Vagina (tissue), 2 donors: ENCODE measurements at regions not wholly inside any gene's neighbourhood (a gene's known extent, or its start where the extent isn't known, plus 50 kb on each side); places are given as distances from the start of the nearest gene placed in this dataset.

ENCODE experiments used
- DNase-seq, 2 donors: peaks; one replicate each; pipeline ENCODE4 v3.0.0-alpha.2; 2017; ENCODE audit errors: extremely low spot score in 2 of 2
- H3K27ac ChIP-seq: fragments of 200-600 bp; sonication (generic); one replicate; pipeline ENCODE4 v1.5.1; 2019
- H3K27me3 ChIP-seq: fragments of 200-600 bp; sonication (generic); one replicate; pipeline ENCODE4 v1.5.1; 2019
- H3K36me3 ChIP-seq, 2 donors: fragments of 200-600 bp; sonication (generic); one replicate each; pipeline ENCODE4 v1.5.1; 2017 to 2019
- H3K4me1 ChIP-seq: fragments of 200-600 bp; sonication (generic); one replicate; pipeline ENCODE4 v1.5.1; 2019
- H3K4me3 ChIP-seq, 2 donors: fragments of 200-600 bp; sonication (generic); 1 replicate in 1 of 2; 2 replicates in 1 of 2; pipeline ENCODE4 v1.5.1; 2016 to 2019
- H3K9me3 ChIP-seq: fragments of 200-600 bp; sonication (generic); one replicate; pipeline ENCODE4 v1.5.1; 2019
- POLR2A ChIP-seq, 2 donors: fragments of 450-650 bp; IDR thresholded peaks; one replicate each; pipeline ENCODE4 v1.6.1; 2017; ENCODE audit warnings: antibody characterized with exemption in 2 of 2, mild to moderate bottlenecking in 2 of 2, moderate library complexity in 2 of 2
- POLR2AphosphoS5 ChIP-seq, 2 donors: sonication (generic); formaldehyde crosslinking; IDR thresholded peaks; one replicate each; pipeline ENCODE4 v1.9.0; 2017; ENCODE audit warnings: antibody characterized with exemption in 2 of 2, mild to moderate bottlenecking in 2 of 2, low read depth in 1 of 2; ENCODE audit not compliant: insufficient read depth in 1 of 2
- intact Hi-C: fragments of 100-400 bp; cut with DNase I; formaldehyde crosslinking; loops from one replicate; pipeline ENCODE4 v1.15.1; 2023
- TF ChIP-seq, protein P1 (sequence below), 3 experiments: fragments of 450-650 bp in 2 of 3; fragments of 200-600 bp in 1 of 3; sonication (generic) in 1 of 3; IDR thresholded peaks; one replicate each; pipeline ENCODE4 v1.5.1; 2017 to 2019; ENCODE audit warnings: antibody characterized with exemption in 3 of 3, mild to moderate bottlenecking in 2 of 3, moderate library complexity in 2 of 3

DNA sequence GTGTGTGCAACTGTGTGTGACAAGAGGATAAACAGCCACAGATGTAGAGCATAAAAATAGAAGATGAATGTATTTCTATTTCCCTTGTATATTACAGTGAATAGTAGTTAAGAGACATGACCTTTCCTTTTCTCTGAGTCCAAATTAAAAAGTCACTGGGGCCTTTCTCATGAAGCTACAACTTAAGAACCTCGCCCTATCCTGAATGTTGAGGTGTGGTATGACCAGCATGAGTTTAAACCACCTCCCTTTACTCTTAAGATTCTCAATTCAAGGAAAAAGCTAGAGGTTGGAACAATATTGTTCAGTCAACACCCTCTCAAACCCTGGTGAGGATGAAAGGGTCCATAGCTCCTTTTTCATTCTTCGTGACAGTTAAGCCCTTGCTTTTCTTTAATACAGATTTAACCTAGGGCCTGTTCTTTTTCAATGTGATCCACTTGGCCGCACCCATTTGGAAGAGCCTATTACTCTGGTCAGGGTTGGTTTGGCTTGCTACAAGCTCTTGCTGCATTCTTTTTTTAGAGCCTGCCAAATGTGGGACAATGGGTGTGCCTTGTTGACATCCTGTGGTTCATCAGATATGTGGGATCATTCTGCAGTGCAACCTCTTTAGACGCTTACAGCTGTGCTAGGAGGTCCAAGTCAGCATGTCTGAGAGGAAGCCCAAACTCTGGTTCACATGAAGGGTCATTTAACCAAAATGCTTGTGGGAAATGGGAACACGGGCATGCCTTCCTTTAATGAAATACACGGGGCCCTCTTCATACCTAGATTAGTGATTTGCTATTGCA, 290.0 kb downstream of the HAO1 start:
- H3K4me3 ChIP-seq = no peak overlapping the region
- no peaks in the 10 kb centered on the region for H3K4me1 ChIP-seq
- intact Hi-C loops = no loop called here
- TF ChIP-seq, protein P1, sequence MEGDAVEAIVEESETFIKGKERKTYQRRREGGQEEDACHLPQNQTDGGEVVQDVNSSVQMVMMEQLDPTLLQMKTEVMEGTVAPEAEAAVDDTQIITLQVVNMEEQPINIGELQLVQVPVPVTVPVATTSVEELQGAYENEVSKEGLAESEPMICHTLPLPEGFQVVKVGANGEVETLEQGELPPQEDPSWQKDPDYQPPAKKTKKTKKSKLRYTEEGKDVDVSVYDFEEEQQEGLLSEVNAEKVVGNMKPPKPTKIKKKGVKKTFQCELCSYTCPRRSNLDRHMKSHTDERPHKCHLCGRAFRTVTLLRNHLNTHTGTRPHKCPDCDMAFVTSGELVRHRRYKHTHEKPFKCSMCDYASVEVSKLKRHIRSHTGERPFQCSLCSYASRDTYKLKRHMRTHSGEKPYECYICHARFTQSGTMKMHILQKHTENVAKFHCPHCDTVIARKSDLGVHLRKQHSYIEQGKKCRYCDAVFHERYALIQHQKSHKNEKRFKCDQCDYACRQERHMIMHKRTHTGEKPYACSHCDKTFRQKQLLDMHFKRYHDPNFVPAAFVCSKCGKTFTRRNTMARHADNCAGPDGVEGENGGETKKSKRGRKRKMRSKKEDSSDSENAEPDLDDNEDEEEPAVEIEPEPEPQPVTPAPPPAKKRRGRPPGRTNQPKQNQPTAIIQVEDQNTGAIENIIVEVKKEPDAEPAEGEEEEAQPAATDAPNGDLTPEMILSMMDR (IDR thresholded peaks at IDR 0.05) = no peak
- TF ChIP-seq POLR2AphosphoS5 (IDR thresholded peaks at IDR 0.05; ENCODE audit: insufficient read depth in 1 of 2, low read depth in 1 of 2) (no peak), POLR2A (IDR thresholded peaks at IDR 0.05) (no peak)
- DNase-seq = no peak
- H3K36me3 ChIP-seq = no peaks in the 10 kb centered on the region
- no peaks in the 10 kb centered on the region for H3K9me3 ChIP-seq
- no peak overlapping the region for H3K27ac ChIP-seq
- H3K27me3 ChIP-seq = no peaks in the 10 kb centered on the region

DNA sequence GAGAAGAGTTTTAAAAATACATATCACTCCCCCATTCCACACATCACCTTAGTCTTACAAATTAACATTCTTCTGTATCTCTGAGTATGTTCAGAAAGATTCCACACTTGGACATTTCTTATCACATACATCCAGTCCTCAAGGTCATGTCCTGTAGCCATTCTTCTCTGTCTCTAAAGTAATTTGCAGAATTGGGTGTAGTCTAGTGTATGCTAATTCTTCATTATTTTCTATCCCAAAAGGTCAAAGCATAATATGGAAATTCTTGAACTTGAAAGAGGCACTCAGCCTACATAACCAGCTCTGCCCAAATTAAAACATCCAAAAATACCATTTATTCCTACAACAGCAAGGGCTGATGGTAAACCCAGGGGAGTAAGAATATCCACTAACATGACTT, 286.0 kb downstream of the HAO1 start:
- Histone ChIP-seq H3K4me1 (no peaks in the 10 kb centered on the region), H3K9me3 (no peaks in the 10 kb centered on the region), H3K27ac (no peak overlapping the region), H3K27me3 (no peaks in the 10 kb centered on the region), H3K4me3 (no peak overlapping the region), H3K36me3 (no peaks in the 10 kb centered on the region)
- no peak for DNase-seq
- intact Hi-C loops = no loop called here
- TF ChIP-seq POLR2AphosphoS5 (IDR thresholded peaks at IDR 0.05; ENCODE audit: insufficient read depth in 1 of 2, low read depth in 1 of 2) (no peak), POLR2A (IDR thresholded peaks at IDR 0.05) (no peak)
- TF ChIP-seq, protein P1 (IDR thresholded peaks at IDR 0.05) = no peak

DNA sequence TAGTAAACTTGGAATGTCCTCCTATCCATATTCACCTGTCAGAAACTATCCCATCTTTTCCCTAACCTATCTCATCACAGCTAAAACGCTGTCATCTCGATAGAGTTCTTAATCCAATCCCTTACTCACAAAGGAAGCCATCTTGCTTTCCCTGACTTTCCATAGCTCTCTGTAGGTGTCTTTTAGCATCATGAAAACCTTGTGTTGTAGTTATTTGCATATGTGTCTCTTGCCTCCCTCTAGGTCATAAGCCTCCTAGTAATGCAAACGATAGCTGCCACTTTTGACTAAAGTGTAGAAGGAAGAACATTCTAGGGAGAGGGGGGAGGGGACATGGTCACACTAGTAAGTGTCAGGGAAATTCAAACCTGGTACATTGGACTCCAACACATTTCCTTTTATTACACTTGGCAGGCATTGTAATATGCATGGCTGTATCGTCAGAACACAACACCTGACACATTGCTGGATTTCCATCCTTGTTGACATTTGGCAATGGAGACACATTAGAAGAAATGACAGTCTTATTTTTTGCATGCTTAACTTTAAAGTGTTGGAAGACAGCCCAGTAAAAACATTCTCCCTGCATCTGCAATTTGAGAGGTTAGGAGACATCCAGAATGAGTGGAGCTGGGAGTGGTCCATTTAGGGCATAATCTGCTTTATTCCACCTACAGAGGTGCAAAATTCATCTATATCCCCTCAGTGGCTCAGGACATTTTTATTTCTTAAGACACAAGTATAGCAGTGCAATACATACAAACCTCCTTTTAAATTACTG, 283.4 kb downstream of the HAO1 start:
- Histone ChIP-seq H3K9me3 (no peaks in the 10 kb centered on the region), H3K27me3 (no peaks in the 10 kb centered on the region), H3K4me3 (no peak overlapping the region), H3K36me3 (no peaks in the 10 kb centered on the region), H3K27ac (no peak overlapping the region), H3K4me1 (no peaks in the 10 kb centered on the region)
- no peak for DNase-seq
- TF ChIP-seq POLR2AphosphoS5 (IDR thresholded peaks at IDR 0.05; ENCODE audit: insufficient read depth in 1 of 2, low read depth in 1 of 2) = no peak
- TF ChIP-seq, protein P1 (IDR thresholded peaks at IDR 0.05) = no peak
- no peak for TF ChIP-seq POLR2A (IDR thresholded peaks at IDR 0.05)
- intact Hi-C loops = loop anchor here (5.0 kb wide), 1 partner anchor 620 kb away; no protein-coding TSS in a partner anchor

DNA sequence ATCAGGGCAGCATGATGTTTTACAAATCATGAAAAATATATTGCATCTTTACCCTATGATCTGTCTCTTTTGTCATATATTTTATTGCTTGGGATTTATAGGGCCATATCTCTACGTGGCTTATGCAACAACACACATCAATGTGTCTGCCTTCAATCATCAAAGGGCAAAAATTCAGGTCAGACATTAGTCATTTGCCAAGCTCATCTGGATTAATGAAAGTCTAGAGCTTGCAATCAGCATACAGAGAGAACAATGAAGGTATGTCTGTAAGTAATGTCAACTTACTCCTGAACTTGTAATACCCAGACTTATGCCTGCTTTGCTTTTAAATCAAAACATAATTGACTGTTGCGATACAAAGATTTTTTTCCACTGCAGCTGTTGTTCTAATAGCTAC, 282.7 kb downstream of the HAO1 start:
- intact Hi-C loops = loop anchor here (5.0 kb wide), 1 partner anchor 620 kb away; no protein-coding TSS in a partner anchor
- H3K4me1 ChIP-seq = no peaks in the 10 kb centered on the region
- H3K27ac ChIP-seq = no peak overlapping the region
- H3K36me3 ChIP-seq = no peaks in the 10 kb centered on the region
- no peak for TF ChIP-seq POLR2A (IDR thresholded peaks at IDR 0.05)
- TF ChIP-seq, protein P1 (IDR thresholded peaks at IDR 0.05) = no peak
- no peaks in the 10 kb centered on the region for H3K27me3 ChIP-seq
- no peaks in the 10 kb centered on the region for H3K9me3 ChIP-seq
- no peak for DNase-seq
- no peak overlapping the region for H3K4me3 ChIP-seq

DNA sequence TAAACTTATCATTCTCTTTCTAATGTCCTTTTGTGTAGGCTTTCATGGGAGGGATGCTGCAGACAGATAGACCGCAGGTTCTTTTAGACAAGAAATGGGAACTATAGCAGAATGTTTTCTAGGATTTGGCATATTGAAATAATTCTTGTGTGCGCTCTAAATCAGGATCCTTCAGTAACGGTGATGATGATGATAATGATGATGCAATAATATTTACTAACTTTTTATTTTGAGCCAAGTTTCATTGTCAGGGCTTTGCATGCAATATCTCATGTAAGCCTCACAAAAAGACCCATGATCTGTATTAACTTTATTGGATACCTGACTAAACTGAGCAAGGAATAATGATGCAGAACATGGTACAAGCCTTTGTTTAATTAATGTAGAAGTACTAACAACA, 280.1 kb downstream of the HAO1 start:
- no peaks in the 10 kb centered on the region for H3K4me1 ChIP-seq
- H3K27ac ChIP-seq = no peak overlapping the region
- intact Hi-C loops = no loop called here
- H3K27me3 ChIP-seq = no peaks in the 10 kb centered on the region
- no peaks in the 10 kb centered on the region for H3K9me3 ChIP-seq
- TF ChIP-seq, protein P1 (IDR thresholded peaks at IDR 0.05) = no peak
- TF ChIP-seq POLR2AphosphoS5 (IDR thresholded peaks at IDR 0.05; ENCODE audit: insufficient read depth in 1 of 2, low read depth in 1 of 2) (no peak), POLR2A (IDR thresholded peaks at IDR 0.05) (no peak)
- H3K36me3 ChIP-seq = no peaks in the 10 kb centered on the region
- no peak overlapping the region for H3K4me3 ChIP-seq
- DNase-seq = no peak
